ENCODE measurements at regions not wholly inside any gene's neighbourhood (a gene's known extent, or its start where the extent isn't known, plus 50 kb on each side); places are given as distances from the start of the nearest gene placed in this dataset.
"Not testable (repeated sequence)": the region's sequence is repeated elsewhere in the genome, so short reads cannot be mapped to it uniquely, and the experiment has no call there.

DNA sequence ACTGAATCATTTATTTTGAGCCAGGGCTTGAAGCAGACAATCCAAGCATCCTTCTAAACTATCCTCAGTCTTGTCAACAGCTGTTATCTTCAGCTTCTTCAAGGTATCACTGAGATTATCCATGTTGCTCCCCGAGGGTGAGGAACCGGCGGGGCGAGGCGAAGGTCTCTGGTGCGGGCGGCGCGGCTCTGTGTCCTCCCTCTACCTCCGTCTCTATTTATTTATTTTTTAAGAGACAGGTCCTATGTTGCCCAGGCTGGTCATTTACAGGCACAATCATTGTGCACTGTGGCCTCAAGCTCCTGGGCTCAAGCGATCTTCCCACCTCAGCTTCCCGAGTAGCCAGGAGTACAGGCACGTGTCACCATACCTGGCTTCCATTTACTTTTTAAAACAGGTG, 130.0 kb downstream of the SRGAP2 start:
- H4K8ac ChIP-seq (ENCODE audit: extremely low read depth, insufficient read depth, low read length); H3K9me3 ChIP-seq (ENCODE audit: insufficient read depth in 2 of 2, low read depth in 1 of 2, low read length in 1 of 2); FAIRE-seq; H3K27me3 ChIP-seq (replicated peaks in 1 of 4; ENCODE audit: control insufficient read depth in 3 of 4, extremely low read depth in 1 of 4, insufficient read depth in 3 of 4, low read length in 3 of 4); H3K4ac ChIP-seq (replicated peaks; ENCODE audit: insufficient read length, low read depth, low read length); CTCF ChIA-PET (ENCODE audit: partially characterized antibody); POLR2A ChIA-PET (ENCODE audit: partially characterized antibody); DNase-seq (ENCODE audit: low read depth in 1 of 2, low spot score in 2 of 2); H2BK20ac ChIP-seq (ENCODE audit: low read length); H4K91ac ChIP-seq (replicated peaks; ENCODE audit: insufficient read length, low read length); H3K79me2 ChIP-seq (ENCODE audit: control insufficient read depth in 1 of 2, insufficient read depth in 2 of 2, low read length in 2 of 2); H3K18ac ChIP-seq (ENCODE audit: extremely low read depth, low read length); H2BK120ac ChIP-seq (replicated peaks; ENCODE audit: low read depth, low read length); H3K4me3 ChIP-seq (ENCODE audit: extremely low read depth in 1 of 4, insufficient read depth in 2 of 4, low read depth in 3 of 4, low read length in 4 of 4); H3K9ac ChIP-seq (replicated peaks in 1 of 4; ENCODE audit: extremely low read depth in 1 of 4, low read depth in 3 of 4, low read length in 3 of 4); H3K4me1 ChIP-seq (replicated peaks in 1 of 4; ENCODE audit: control insufficient read depth in 3 of 4, insufficient read depth in 4 of 4, low read length in 3 of 4); H3K14ac ChIP-seq (ENCODE audit: insufficient read length); H3K23me2 ChIP-seq (ENCODE audit: low read depth, low read length); H2BK5ac ChIP-seq (ENCODE audit: low read depth, low read length); H4K20me1 ChIP-seq (replicated peaks in 1 of 2; ENCODE audit: control insufficient read depth in 1 of 2, insufficient read depth in 2 of 2, low read length in 2 of 2); H2AFZ ChIP-seq (ENCODE audit: low read length); H3K23ac ChIP-seq (ENCODE audit: insufficient read length); H2BK15ac ChIP-seq (ENCODE audit: low read length); H2BK12ac ChIP-seq (ENCODE audit: low read depth, low read length); H3K27ac ChIP-seq (ENCODE audit: low read depth, low read length); H3K4me2 ChIP-seq (ENCODE audit: insufficient read depth in 1 of 2, low read depth in 2 of 2, low read length in 2 of 2); H4K5ac ChIP-seq (ENCODE audit: insufficient read length, low read depth, low read length); H2AK5ac ChIP-seq (ENCODE audit: low read depth, low read length); H3K79me1 ChIP-seq (ENCODE audit: low read depth, low read length); H3K56ac ChIP-seq (replicated peaks; ENCODE audit: insufficient read length, low read depth, low read length); H3K36me3 ChIP-seq (ENCODE audit: control insufficient read depth in 2 of 4, insufficient read depth in 4 of 4, low read length in 3 of 4): not testable (repeated sequence)
- WGBS, 2 experiments (ENCODE audit: extremely low coverage in 1 of 2, insufficient coverage in 1 of 2, insufficient read length in 1 of 2, insufficient replicate concordance in 2 of 2, low coverage in 1 of 2, low lambda C conversion rate in 2 of 2, missing lambda C conversion rate in 1 of 2), result 90% methylated on average over 10 of the region's 13 CpGs; no CpG with 5 or more reads in 1 of the 2 experiments

DNA sequence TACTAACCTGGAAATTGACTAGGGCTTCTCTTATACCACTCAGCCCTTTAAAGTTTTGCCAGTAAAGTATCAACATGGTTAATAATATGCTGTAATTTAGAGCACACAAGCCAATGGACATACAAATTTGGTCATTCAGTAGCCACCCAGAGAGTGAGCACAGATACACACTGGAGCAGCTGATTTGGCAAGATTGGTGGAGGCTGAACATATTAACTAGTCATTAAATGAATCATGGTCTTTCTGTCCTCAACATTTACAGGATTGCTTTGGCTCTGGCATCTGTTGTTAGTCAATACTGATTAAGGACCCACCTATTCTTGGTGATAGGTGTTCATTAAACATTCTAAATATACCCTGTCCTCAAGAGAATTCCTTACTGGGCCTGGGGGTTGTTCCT, 130.6 kb downstream of the SRGAP2 start:
- H2BK12ac ChIP-seq (ENCODE audit: low read depth, low read length); H3K4me2 ChIP-seq (ENCODE audit: insufficient read depth in 1 of 2, low read depth in 2 of 2, low read length in 2 of 2); H4K20me1 ChIP-seq (replicated peaks in 1 of 2; ENCODE audit: control insufficient read depth in 1 of 2, insufficient read depth in 2 of 2, low read length in 2 of 2); H2BK120ac ChIP-seq (replicated peaks; ENCODE audit: low read depth, low read length); H3K79me2 ChIP-seq (ENCODE audit: control insufficient read depth in 1 of 2, insufficient read depth in 2 of 2, low read length in 2 of 2); H4K5ac ChIP-seq (ENCODE audit: insufficient read length, low read depth, low read length); H3K36me3 ChIP-seq (ENCODE audit: control insufficient read depth in 2 of 4, insufficient read depth in 4 of 4, low read length in 3 of 4); H3K23ac ChIP-seq (ENCODE audit: insufficient read length); H2BK20ac ChIP-seq (ENCODE audit: low read length); H3K9me3 ChIP-seq (ENCODE audit: insufficient read depth in 2 of 2, low read depth in 1 of 2, low read length in 1 of 2); H2BK15ac ChIP-seq (ENCODE audit: low read length); H4K91ac ChIP-seq (replicated peaks; ENCODE audit: insufficient read length, low read length); H3K27ac ChIP-seq (ENCODE audit: low read depth, low read length); CTCF ChIA-PET (ENCODE audit: partially characterized antibody); H2AK5ac ChIP-seq (ENCODE audit: low read depth, low read length); POLR2A ChIA-PET (ENCODE audit: partially characterized antibody); FAIRE-seq; H3K9ac ChIP-seq (replicated peaks in 1 of 4; ENCODE audit: extremely low read depth in 1 of 4, low read depth in 3 of 4, low read length in 3 of 4); H3K27me3 ChIP-seq (replicated peaks in 1 of 4; ENCODE audit: control insufficient read depth in 3 of 4, extremely low read depth in 1 of 4, insufficient read depth in 3 of 4, low read length in 3 of 4); H4K8ac ChIP-seq (ENCODE audit: extremely low read depth, insufficient read depth, low read length); H2BK5ac ChIP-seq (ENCODE audit: low read depth, low read length); H2AFZ ChIP-seq (ENCODE audit: low read length); H3K14ac ChIP-seq (ENCODE audit: insufficient read length); H3K18ac ChIP-seq (ENCODE audit: extremely low read depth, low read length); H3K4ac ChIP-seq (replicated peaks; ENCODE audit: insufficient read length, low read depth, low read length); H3K23me2 ChIP-seq (ENCODE audit: low read depth, low read length); H3K56ac ChIP-seq (replicated peaks; ENCODE audit: insufficient read length, low read depth, low read length); H3K79me1 ChIP-seq (ENCODE audit: low read depth, low read length); H3K4me1 ChIP-seq (replicated peaks in 1 of 4; ENCODE audit: control insufficient read depth in 3 of 4, insufficient read depth in 4 of 4, low read length in 3 of 4); H3K4me3 ChIP-seq (ENCODE audit: extremely low read depth in 1 of 4, insufficient read depth in 2 of 4, low read depth in 3 of 4, low read length in 4 of 4); DNase-seq (ENCODE audit: low read depth in 1 of 2, low spot score in 2 of 2): not testable (repeated sequence)

Measured in H1 (cell line).